ENCODE measurements at regions not wholly inside any gene's neighbourhood (a gene's known extent, or its start where the extent isn't known, plus 50 kb on each side); places are given as distances from the start of the nearest gene placed in this dataset.

DNA sequence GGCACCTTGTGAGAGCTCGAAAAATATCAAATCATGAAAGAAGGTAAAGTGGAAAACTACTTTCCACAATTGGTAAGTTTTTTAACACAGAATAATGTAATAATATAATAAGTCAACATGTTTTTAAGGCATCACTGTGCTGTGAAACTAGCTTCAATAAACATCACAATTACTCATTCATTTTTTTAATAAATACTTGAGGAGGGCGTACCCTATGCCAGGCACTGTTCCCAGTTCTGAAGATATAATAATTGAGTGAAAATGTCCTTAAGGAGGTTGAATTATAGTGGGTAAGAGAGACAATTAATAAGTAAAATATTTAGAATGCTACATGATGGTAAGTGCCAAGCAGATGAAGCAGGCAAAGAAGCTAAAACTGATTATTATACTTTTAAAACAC, 381.4 kb downstream of the ELAVL2 start:
- DNase-seq (ENCODE audit: low spot score), result no peak

DNA sequence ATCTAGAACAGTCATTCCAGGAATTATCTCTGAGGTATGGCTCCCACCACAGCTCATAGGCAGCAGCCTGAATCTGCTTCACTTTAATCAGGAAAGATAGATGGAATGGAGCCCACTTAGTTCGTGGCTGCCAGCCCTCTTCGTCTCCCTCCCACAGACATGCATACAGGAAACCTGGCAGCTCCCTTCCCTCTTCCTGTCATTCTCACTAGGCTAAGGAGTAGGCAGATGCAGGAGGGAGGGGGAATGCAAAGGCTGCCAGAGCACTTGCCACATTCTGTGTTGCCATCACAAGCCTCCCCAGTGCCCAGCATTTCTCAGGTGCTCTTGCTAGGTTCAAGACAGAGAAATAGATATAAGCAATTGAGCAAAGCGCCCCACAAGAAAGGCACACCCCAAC, 378.9 kb downstream of the ELAVL2 start:
- no peak for DNase-seq (ENCODE audit: low spot score)

DNA sequence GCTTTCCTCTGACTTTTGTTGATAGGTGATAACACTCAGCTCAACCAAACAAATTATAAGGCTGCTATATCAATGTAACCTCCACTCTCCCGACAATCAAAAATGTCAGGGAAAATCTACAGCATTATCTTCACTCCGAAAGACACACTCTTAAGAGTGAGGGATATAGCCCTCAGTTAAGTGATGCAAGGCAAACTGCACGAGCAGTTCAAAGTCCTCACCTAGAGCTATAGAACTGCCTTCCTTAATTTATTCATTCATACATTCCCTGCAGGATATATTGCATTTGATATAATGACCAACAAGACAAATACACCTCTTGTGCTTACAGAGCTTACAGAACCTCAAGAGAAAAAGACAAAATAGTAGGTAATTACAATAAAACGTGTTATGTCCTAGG, 378.1 kb downstream of the ELAVL2 start:
- DNase-seq (ENCODE audit: low spot score), result no peak

DNA sequence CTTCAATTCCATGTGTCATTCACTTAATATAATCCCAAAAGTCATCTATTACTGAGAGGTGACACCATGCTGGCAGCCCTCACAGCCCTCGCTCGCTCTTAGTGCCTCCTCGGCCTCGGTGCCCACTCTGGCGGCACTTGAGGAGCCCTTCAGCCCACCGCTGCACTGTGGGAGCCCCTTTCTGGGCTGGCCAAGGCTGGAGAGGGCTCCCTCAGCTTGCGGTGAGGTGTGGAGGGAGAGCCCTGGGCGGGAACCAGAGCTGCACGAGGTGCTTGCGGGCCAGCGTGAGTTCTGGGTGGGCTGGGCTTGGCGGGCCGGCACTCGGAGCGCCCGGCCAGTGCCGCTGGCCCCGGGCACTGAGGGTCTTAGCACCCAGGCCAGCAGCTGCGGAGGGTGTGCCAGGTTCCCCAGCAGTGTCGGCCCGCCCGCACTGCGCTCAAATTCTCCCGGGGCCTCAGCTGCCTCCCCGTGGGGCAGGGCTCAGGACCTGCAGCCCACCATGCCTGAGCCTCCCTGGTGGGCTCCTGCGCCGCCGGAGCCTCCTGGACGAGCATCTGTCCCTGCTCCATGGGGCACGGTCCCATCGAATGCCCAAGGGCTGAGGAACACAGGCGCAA, 374.1 kb downstream of the ELAVL2 start:
- no peak for DNase-seq (ENCODE audit: low spot score)

DNA sequence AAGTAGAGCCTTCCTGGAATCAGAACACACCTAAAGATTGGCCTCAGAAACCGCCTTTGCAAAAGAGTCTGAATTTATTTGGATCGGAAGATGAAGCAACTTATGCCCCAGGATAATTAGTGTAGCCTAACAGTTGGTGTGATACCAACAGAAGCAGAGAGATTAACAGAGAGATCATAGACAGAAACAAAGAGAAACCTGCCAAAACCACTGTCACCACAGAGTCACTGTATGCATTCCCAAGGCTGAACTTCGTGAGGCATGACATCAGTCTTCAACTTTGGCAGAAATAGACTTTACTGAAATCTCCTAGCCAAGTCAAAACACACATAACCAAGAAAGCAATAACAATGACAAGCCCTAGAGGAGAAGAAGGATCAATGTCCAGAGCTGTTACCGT, 361.8 kb downstream of the ELAVL2 start:
- no peak for DNase-seq (ENCODE audit: low spot score)

DNA sequence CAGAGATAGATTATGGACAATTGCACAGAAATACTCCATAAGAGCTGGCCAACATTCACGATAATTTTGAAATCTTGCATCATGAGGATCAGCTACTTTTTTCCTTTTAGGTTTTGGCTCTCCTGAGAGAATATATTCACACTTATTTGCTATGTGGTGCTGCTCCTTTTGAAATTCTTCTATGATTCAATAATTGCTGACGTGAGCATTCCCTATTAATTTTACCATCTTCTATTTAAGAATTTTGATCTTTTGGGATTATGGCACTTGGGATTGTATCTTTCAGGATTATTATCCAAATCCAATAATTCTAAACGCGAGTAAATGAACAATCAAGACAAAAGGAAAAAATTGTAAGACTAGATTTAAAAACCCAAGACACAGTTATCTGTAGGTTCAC, 358.8 kb downstream of the ELAVL2 start:
- DNase-seq (ENCODE audit: low spot score), result no peak

DNA sequence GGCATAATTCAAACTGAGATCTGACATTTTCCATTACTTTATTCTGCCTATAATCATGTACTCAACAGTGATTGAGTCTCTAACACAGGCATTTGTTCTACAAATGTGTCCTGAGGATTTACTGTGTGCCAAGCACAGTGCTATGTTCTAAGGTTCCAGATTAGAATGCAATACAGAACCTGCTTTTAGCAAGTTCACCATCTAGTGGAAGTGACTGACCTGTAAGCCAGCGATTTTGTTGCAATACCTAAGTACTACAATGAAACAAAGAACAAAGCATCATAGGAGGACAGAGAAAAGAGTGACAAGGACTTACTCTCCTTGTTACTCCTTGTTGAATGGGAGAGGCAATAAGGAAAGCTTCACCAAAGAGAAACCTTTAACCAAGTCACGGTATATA, 348.1 kb downstream of the ELAVL2 start:
- DNase-seq (ENCODE audit: low spot score), result no peak

DNA sequence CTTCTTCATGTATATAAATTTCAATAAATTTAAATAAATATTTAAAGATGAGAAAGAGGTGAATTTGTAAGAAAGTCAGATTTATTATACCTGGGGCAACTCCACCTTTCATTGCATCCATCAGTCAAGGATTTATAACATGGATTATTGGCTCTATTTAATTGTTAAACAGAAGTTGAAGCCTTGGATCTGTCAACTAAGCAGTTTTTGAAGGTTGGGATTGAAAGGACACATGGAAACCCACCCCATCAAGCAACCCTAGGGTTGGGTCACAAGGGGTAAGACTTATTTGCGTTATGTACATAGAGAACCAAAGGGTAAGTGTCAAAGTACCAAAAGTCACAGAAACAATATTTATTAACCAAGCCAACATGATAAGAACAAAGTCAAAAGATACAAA, 342.5 kb downstream of the ELAVL2 start:
- no peak for DNase-seq (ENCODE audit: low spot score)

DNA sequence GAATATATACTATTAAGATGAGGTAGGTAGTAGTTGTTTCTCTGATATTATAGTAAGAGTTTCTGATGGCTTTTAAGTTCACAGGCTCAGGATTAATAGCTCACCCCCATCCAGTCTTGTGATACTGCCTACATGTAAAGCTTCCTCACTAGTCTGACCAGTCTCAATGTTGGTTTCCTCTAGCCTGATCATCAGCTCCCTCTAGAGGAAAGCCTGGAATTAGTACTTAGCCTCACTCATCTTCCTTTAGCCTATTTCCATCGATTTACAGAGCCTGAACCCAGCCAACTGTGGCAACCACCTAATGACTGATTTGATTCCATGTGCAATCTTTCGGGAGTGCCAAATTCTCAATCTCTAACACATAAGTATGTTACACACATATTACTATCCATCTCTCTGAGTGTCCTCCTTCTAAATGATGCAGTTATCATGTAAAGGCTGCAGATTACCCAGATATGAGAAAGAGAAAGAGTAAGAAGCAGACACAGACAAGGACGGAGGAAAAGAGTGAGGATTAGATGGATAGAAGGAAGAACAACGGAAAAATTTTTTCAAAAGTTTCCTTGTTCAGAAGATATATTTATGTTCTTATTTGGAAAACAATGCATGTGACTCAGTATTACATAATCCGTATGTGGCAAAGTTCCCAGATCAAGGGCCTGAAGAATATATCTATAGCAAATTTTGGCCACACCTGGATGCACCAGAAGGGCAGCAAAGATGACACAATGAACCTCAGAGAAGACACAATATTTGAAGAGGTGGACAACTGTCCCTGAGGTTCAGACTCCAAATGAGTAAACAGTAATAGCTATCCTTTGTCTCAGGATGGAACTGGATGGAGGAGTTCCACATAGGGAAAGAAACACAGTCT, 333.7 kb downstream of the ELAVL2 start:
- peak; percentile 27 for DNase-seq (ENCODE audit: low spot score)

DNA sequence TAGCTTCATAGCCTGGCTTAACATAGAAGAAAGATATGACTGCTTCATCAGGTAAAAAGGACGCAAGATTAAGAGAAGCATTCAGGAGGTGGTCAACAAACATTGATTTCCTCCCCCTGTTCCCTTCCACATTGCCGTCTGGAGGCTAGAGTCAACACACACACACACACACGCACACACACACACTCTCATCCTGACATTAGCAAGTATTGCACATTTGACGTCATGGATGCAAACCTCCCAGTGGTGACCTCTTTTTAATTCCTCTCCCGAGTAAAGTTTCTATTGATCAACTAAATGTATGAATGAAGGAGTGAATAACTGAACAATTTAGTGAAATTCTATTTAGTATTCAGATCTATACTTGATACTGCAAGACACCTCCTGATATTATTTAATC, 332.8 kb downstream of the ELAVL2 start:
- no peak for DNase-seq (ENCODE audit: low spot score)

DNA sequence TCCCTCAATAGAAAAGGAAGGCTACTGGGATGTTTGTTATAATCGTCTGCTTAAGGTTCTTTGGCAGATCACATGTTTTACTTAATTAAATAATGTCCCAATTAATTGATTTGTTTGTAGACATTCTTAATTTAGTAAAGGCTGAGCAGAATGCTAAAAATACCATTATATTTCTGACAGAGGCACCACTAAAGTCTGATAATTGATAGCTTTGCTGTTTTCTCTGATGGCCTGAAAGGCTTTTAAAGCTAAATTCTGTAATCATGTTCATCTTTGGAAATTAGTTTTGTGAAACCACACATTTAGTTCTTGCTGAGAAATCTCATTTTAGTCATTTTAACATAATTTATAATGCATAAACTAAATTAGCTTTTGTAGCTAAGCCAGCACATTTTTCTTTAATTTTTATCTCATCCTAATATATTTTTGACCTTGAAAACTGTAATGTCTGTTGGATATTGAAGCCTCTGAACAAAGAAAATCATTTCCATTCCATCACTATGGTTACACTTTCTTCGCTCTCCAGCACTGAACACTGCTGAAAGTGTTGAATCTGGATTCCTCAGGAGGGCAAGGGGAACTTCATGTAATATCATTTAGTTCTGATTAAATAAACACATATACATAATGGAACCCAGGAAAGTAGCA, 329.4 kb downstream of the ELAVL2 start:
- DNase-seq (ENCODE audit: low spot score), result no peak

DNA sequence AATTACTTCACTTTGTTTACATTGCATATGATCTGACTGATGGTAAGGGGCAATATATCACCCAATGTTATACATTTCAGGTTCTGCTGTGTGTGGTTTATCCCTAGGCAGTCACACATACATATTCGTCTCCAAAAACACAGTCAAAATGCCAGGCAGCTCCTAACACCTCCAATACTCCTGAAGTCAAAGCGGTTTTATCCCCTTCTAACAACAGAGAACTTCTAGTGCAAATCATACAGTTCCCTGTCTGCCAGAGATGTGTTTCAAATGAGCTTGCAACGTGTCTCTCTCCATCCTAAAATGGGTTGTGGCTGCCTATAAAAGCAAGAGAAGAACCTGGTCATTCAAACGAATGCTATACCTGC, 328.9 kb downstream of the ELAVL2 start:
- no peak for DNase-seq (ENCODE audit: low spot score)

DNA sequence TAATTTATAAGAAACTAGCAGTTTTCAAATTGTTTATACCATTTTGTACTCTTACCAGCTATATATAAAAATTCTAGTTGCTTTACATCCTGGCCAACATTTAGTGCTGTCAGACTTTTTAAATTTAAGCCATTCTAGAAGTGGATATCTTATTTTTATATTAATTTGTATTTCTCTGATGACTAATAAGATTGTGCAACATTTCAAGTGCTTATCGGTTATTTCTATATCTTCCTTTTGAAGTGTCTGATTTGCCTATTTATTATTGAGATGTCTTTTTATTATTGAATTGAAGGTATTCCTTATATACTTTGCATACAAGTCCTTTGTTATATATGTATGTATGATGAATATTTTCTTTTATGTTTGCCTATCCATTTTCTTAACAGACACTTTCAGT, 324.0 kb downstream of the ELAVL2 start:
- no peak for DNase-seq (ENCODE audit: low spot score)

DNA sequence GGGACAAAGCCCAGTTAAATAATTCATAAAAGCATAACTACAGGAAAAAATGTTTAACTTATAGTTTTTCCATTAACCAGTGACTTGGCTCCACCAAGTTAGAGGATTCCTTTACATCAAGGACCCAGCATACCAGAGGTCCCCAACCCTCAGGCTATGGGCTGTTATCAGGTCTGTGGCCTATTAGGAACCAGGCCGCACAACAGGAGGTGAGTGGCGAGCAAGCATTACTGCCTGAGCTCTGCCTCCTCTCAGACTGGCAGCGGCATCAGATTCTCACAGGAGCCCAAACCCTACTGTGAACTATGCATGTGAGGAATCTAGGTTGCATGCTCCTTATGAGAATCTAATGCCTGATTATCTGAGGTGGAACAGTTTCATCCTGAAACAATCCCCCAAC, 303.1 kb downstream of the ELAVL2 start:
- DNase-seq (ENCODE audit: low spot score), result no peak

DNA sequence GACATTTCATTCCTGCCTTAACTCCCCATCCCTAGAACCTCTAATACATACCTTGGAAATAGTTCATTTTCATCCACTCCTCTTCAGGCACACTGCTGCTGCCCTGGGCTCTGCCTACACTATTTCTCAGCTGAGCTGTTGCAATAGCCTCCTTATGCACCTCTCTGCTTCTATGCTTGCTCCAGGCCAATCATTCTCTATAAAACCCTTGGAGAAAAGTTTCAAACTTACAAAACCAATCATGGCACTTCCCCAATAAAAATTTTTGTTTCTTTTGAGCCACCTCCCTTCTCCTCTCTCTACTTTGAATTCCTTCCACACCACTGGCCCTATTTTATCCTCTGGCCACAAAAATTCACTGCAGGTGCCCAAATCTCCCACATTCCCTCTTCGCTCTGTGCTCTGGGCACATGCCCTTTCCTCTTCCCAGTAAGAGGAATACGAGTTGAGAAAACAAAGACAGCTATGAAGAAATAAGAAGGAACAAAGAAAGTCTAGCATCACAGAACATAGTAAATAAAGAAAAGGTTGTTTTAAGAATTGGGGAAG, 301.4 kb downstream of the ELAVL2 start:
- no peak for DNase-seq (ENCODE audit: low spot score)

DNA sequence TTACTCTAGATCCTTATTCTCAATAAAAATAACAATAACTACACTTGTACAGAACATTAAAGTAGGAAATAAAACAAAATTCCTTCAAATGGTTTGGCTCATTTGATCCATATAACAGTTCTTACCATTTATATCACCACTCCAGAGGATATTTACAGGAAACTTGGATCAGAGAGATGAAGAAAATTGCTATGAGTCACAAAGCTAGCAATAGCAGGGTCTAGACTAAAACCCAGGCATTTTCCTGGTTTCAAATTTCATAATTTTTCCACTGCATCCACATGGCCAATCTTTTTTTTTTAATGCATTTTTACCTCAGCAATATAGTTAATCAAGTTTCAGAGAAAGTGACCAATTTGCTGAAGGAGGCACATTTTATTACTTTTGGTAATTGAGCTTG, 299.2 kb downstream of the ELAVL2 start:
- DNase-seq (ENCODE audit: low spot score), result no peak

DNA sequence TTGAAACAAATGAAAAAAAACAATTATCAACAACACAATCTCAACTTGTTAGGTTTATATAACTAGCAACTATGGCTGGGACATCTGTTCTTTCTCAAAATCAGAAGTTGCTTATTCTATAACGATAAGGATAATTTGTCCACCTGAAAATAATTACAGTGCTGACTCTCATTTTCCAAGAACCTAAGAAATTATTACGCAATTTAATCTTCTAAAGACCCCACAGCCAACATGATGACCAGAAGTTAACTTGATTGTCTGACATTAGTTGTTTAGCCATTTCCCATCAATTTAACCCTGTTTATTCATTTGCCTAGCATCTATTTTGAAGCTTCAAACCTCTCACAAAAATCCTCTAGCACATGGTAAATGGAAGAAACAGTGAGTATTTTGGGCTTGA, 293.8 kb downstream of the ELAVL2 start:
- no peak for DNase-seq (ENCODE audit: low spot score)

DNA sequence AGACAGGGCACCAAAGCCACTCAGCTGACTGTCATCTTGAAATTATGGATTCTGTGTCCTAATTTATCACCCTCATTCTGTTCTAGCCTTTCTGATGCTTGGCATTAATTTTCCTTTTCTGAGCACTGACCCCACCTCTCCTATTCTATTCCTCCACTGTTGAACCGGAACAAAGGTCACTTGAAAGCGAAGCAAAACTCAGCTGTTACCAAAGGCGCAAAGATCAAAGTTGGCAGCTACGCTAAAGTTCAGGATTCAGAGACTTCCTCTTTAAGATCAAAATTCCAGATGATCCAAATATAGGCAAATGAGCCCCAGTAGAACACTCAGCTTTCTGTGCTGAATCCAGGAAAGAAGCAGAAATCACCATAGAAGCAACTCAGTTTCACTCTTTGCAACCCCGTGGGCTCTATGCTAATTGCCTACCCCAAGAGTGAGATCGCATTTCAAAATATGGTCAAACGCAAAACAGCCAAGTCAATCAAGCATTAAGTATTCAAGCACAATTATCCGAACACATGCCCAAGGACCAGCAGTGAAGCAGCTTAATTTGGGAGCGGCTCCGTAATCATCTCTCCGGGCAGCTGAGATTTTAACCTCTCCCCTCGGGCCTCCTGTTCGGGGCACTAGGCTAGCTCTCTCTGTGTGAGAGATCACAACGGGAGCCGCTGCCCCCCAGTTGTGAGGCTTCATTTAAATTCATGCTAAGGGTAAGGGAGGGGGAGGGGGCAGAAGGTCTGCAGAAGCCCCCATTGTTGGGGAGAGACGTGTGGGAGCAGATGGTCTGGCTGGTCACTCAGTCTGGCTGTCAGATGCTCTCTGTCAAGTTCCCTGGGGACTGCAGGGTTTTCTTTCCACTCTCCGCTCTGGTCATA, 288.6 kb downstream of the ELAVL2 start:
- DNase-seq (ENCODE audit: low spot score), result no peak

DNA sequence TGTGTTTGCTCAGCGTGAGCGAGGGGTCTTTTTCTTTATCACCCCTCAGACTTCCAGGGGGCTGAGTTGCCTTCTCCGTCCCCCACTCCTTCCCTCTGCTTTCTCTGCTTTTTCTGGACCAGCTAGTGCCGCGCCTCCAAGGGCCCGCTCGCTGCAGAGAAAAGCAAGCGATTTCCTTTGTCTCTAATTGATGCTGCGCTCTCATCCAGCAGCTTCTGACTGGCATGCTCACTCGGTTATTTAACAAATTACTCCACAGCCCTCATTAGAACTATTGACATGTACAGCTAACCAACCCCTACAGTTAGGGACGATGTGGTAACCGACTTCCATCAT, 288.0 kb downstream of the ELAVL2 start:
- no peak for DNase-seq (ENCODE audit: low spot score)

DNA sequence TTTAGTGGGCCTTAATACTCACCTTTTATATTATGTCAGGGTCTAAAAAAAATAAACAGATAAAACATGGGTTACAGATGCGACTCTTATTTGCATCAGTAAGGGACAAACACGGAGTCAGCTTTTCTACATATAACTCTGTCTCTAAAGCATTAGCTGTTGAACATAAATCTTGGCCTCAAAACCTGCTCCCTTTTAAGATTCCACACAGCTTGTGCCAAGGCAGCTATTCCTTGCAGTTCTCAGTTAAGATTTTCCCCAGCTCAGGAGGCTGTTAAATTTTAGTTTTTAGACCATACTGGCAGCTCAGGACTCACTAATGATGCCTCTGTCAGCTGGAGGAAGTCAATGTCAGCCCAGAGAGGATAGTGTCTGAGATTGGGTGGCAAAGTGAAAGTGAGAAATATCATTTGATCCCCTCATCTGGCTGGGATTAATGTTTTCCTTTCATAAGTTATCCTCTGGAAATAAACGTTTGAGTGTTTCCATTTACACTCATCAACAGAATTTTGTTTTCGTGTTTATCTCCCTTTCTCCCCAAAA, 287.5 kb downstream of the ELAVL2 start:
- no peak for DNase-seq (ENCODE audit: low spot score)

DNA sequence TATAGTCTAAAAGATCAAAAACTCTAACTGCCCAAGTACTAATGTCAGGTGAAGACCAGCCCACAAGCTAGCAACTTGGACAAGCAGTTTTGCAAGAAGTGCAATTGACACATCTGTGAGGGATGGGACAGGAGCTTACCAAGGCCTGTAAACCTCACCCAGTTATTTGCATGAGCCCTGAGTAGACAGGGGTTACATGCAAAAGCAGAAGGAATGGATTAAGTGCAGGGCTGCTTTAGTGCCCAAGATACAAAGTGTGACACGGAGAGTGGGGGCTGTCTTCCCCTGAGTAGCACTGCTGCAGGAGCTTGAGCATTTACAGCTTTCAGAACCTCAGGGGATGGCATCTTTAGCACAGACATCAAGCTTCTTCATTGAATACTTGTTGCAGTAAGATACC, 286.7 kb downstream of the ELAVL2 start:
- DNase-seq (ENCODE audit: low spot score), result no peak

DNA sequence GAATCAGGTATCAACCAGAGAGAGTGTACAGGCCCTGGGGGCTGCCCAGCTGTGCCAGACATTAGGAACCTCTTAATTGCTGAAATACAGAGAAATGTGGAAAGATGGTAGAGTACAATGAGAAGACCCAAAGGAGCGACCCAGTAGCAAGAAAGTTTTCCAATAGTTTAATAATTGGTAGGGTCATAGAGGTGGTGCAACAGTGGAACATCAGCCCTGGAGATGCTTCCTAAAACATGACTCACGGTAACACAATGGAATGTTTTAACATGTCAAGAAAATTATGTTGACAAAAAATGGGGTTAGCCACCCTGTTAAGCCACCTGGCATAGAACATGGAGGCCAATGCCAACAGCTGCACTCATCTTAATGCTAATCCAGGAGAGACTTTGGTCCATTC, 284.1 kb downstream of the ELAVL2 start:
- no peak for DNase-seq (ENCODE audit: low spot score)

Measured in HuH-7 (cell line).